Neural progenitor cell (in vitro differentiated cells): ENCODE measurements at regions not wholly inside any gene's neighbourhood (a gene's known extent, or its start where the extent isn't known, plus 50 kb on each side); places are given as distances from the start of the nearest gene placed in this dataset.

Experiments
- DNase-seq: peaks from one replicate; pipeline ENCODE4 v3.0.0-alpha.2; 2016; ENCODE audit warnings: low spot score
- H2AFZ ChIP-seq: fragments of 200-600 bp; sonication (generic); replicated peaks from 2 replicates; pipeline ENCODE4 v1.6.1; 2016; ENCODE audit warnings: antibody characterized with exemption
- H3F3A ChIP-seq: fragments of 200-600 bp; sonication (generic); 2 replicates; pipeline ENCODE4 v1.6.1; 2016; ENCODE audit warnings: antibody characterized with exemption, low read depth
- H3K27ac ChIP-seq: fragments of 200-600 bp; sonication (generic); 2 replicates; pipeline ENCODE4 v1.5.1; 2016; ENCODE audit warnings: mild to moderate bottlenecking
- H3K27me3 ChIP-seq: fragments of 200-600 bp; sonication (generic); 2 replicates; pipeline ENCODE4 v1.6.1; 2016; ENCODE audit warnings: mild to moderate bottlenecking, moderate library complexity
- H3K36me3 ChIP-seq: fragments of 200-600 bp; sonication (generic); 2 replicates; pipeline ENCODE4 v1.5.1; 2016
- H3K4me1 ChIP-seq: fragments of 200-600 bp; sonication (generic); 2 replicates; pipeline ENCODE4 v1.6.1; 2016; ENCODE audit warnings: mixed run types
- H3K4me2 ChIP-seq: fragments of 200-600 bp; sonication (generic); 2 replicates; pipeline ENCODE4 v1.6.1; 2016
- H3K4me3 ChIP-seq: fragments of 200-600 bp; sonication (generic); 2 replicates; pipeline ENCODE4 v1.5.1; 2016
- H3K79me2 ChIP-seq: fragments of 200-600 bp; sonication (generic); 2 replicates; pipeline ENCODE4 v1.6.1; 2016; ENCODE audit warnings: low read depth
- H3K9ac ChIP-seq: fragments of 200-600 bp; sonication (generic); 2 replicates; pipeline ENCODE4 v1.6.1; 2016
- H3K9me3 ChIP-seq: fragments of 200-600 bp; sonication (generic); 2 replicates; pipeline ENCODE4 v1.5.1; 2016; ENCODE audit warnings: low read depth
- H4K20me1 ChIP-seq: fragments of 200-600 bp; sonication (generic); 2 replicates; pipeline ENCODE4 v1.6.1; 2016; ENCODE audit warnings: low read depth
- H3K27ac Mint-ChIP-seq: 3 replicates; pipeline ENCODE4 v1.8.0; 2021; ENCODE audit warnings: mixed read lengths
- H3K27me3 Mint-ChIP-seq: 2 replicates; pipeline ENCODE4 v1.8.0; 2022; ENCODE audit warnings: low read depth, mild to moderate bottlenecking, inconsistent platforms, moderate library complexity, mixed read lengths; ENCODE audit not compliant: insufficient read depth
- H3K36me3 Mint-ChIP-seq: 3 replicates; pipeline ENCODE4 v1.8.0; 2021; ENCODE audit warnings: mixed read lengths
- H3K4me1 Mint-ChIP-seq: 3 replicates; pipeline ENCODE4 v1.8.0; 2021; ENCODE audit warnings: mixed read lengths
- H3K4me3 Mint-ChIP-seq: 3 replicates; pipeline ENCODE4 v1.8.0; 2021; ENCODE audit warnings: mild to moderate bottlenecking, moderate library complexity, mixed read lengths
- H3K9me3 Mint-ChIP-seq: 3 replicates; pipeline ENCODE4 v1.8.0; 2020; ENCODE audit warnings: mixed read lengths
- CTCF ChIP-seq: fragments of 200-600 bp; sonication (generic); IDR thresholded peaks from 2 replicates; pipeline ENCODE4 v1.5.1; 2017; ENCODE audit warnings: antibody characterized with exemption, mild to moderate bottlenecking
- EZH2 ChIP-seq: fragments of 200-600 bp; sonication (generic); IDR thresholded peaks from 2 replicates; pipeline ENCODE4 v1.6.1; 2017; ENCODE audit warnings: antibody characterized with exemption, mild to moderate bottlenecking, moderate library complexity
- EZH2phosphoT487 ChIP-seq: fragments of 200-600 bp; sonication (generic); IDR thresholded peaks from 2 replicates; pipeline ENCODE4 v1.6.1; 2017; ENCODE audit warnings: antibody characterized with exemption

GRCh38 chr3:59540696-59541095 lies 490.9 kb upstream of the CFAP20DC start:
- H2AFZ ChIP-seq, result peak overlapping the region; percentile 92
- H3K4me1 ChIP-seq, result peaks cover 10% of the 10 kb centered on the region
- H3K36me3 ChIP-seq, result no peaks in the 10 kb centered on the region
- Mint-ChIP-seq H3K9me3 (no peaks in the 10 kb centered on the region), H3K36me3 (no peaks in the 10 kb centered on the region), H3K4me1 (peaks cover 27% of the 10 kb centered on the region), H3K27ac (peak overlapping the region; percentile 14), H3K4me3 (no peak overlapping the region), H3K27me3 (peaks cover 2% of the 10 kb centered on the region)
- no peaks in the 10 kb centered on the region for H3F3A ChIP-seq
- no peak overlapping the region for H3K4me2 ChIP-seq
- no peak overlapping the region for H3K9ac ChIP-seq
- no peak overlapping the region for H3K4me3 ChIP-seq
- H3K9me3 ChIP-seq, result no peaks in the 10 kb centered on the region
- no peaks in the 10 kb centered on the region for H4K20me1 ChIP-seq
- DNase-seq, result no peak
- no peak for TF ChIP-seq EZH2
- TF ChIP-seq CTCF, result no peak
- TF ChIP-seq EZH2phosphoT487, result no peak
- no peaks in the 10 kb centered on the region for H3K79me2 ChIP-seq
- no peak overlapping the region for H3K27ac ChIP-seq
- no peaks in the 10 kb centered on the region for H3K27me3 ChIP-seq

GRCh38 chr3:59540241-59540640 lies 490.4 kb upstream of the CFAP20DC start:
- no peak for DNase-seq
- no peak for TF ChIP-seq CTCF
- TF ChIP-seq EZH2, result no peak
- TF ChIP-seq EZH2phosphoT487, result no peak
- Histone ChIP-seq H3K9me3 (no peaks in the 10 kb centered on the region), H3K79me2 (no peaks in the 10 kb centered on the region), H3K4me2 (no peak overlapping the region), H2AFZ (peak overlapping the region; percentile 92), H3F3A (no peaks in the 10 kb centered on the region), H4K20me1 (no peaks in the 10 kb centered on the region), H3K4me3 (no peak overlapping the region), H3K36me3 (no peaks in the 10 kb centered on the region), H3K4me1 (peaks cover 10% of the 10 kb centered on the region), H3K27ac (no peak overlapping the region), H3K27me3 (no peaks in the 10 kb centered on the region), H3K9ac (no peak overlapping the region)
- H3K9me3 Mint-ChIP-seq, result no peaks in the 10 kb centered on the region
- H3K27me3 Mint-ChIP-seq, result peaks cover 2% of the 10 kb centered on the region
- peaks cover 29% of the 10 kb centered on the region for H3K4me1 Mint-ChIP-seq
- peak overlapping the region; percentile 14 for H3K27ac Mint-ChIP-seq
- no peak overlapping the region for H3K4me3 Mint-ChIP-seq
- no peaks in the 10 kb centered on the region for H3K36me3 Mint-ChIP-seq

GRCh38 chr3:59538753-59539432 lies 489.1 kb upstream of the CFAP20DC start:
- H3K4me3 Mint-ChIP-seq, result no peak overlapping the region
- no peaks in the 10 kb centered on the region for H3K9me3 Mint-ChIP-seq
- no peak overlapping the region for H3K27ac Mint-ChIP-seq
- no peaks in the 10 kb centered on the region for H3F3A ChIP-seq
- no peaks in the 10 kb centered on the region for H4K20me1 ChIP-seq
- H3K27me3 Mint-ChIP-seq, result peaks cover 2% of the 10 kb centered on the region
- no peak overlapping the region for H3K4me3 ChIP-seq
- TF ChIP-seq CTCF (no peak), EZH2 (no peak), EZH2phosphoT487 (no peak)
- no peaks in the 10 kb centered on the region for H3K9me3 ChIP-seq
- no peaks in the 10 kb centered on the region for H3K36me3 Mint-ChIP-seq
- no peak overlapping the region for H3K27ac ChIP-seq
- no peaks in the 10 kb centered on the region for H3K36me3 ChIP-seq
- H3K79me2 ChIP-seq, result no peaks in the 10 kb centered on the region
- no peak for DNase-seq
- H2AFZ ChIP-seq, result no peak overlapping the region
- no peak overlapping the region for H3K9ac ChIP-seq
- no peak overlapping the region for H3K4me2 ChIP-seq
- no peaks in the 10 kb centered on the region for H3K27me3 ChIP-seq
- peaks cover 29% of the 10 kb centered on the region for H3K4me1 Mint-ChIP-seq
- peaks cover 10% of the 10 kb centered on the region for H3K4me1 ChIP-seq
